Activated T-cell treated with anti-CD3 and anti-CD28 coated beads, Interleukin-2, amount 50 U/mL, for 72 hours (primary cell): ENCODE measurements at regions not wholly inside any gene's neighbourhood (a gene's known extent, or its start where the extent isn't known, plus 50 kb on each side); places are given as distances from the start of the nearest gene placed in this dataset.
"Not testable (repeated sequence)": the region's sequence is repeated elsewhere in the genome, so short reads cannot be mapped to it uniquely, and the experiment has no call there.

Source experiments
- ATAC-seq, 2 donors: fragments of 150-1000 bp; cut with Tn5 transposase; replicated peaks in 1 of 2; 2 replicates each; pipeline ENCODE4 v1.10.0; 2021; ENCODE audit warnings: moderate library complexity in 2 of 2, mild to moderate bottlenecking in 1 of 2
- DNase-seq, 2 donors: peaks; one replicate each; pipeline ENCODE4 v3.0.0; 2021 to 2022; ENCODE audit warnings: mixed read lengths in 1 of 2
- H3K27ac Mint-ChIP-seq: one replicate; pipeline ENCODE4 v1.8.0; 2022; ENCODE audit warnings: mild to moderate bottlenecking, moderate library complexity, mixed read lengths
- H3K27me3 Mint-ChIP-seq: one replicate; pipeline ENCODE4 v1.8.0; 2022; ENCODE audit warnings: low read depth, mixed read lengths
- H3K36me3 Mint-ChIP-seq, 2 donors: one replicate each; pipeline ENCODE4 v1.8.0; 2022; ENCODE audit warnings: mixed read lengths in 2 of 2, mild to moderate bottlenecking in 1 of 2; ENCODE audit not compliant: insufficient read depth in 2 of 2
- H3K4me1 Mint-ChIP-seq: one replicate; pipeline ENCODE4 v1.8.0; 2022; ENCODE audit warnings: low read depth, mixed read lengths
- H3K4me3 Mint-ChIP-seq, 2 donors: one replicate each; pipeline ENCODE4 v1.8.0; 2022; ENCODE audit warnings: mild to moderate bottlenecking in 2 of 2, mixed read lengths in 2 of 2, moderate library complexity in 2 of 2
- H3K9me3 Mint-ChIP-seq, 2 donors: one replicate each; pipeline ENCODE4 v1.8.0; 2022; ENCODE audit warnings: mixed read lengths in 2 of 2

GRCh38 chr12:74722709-74723108 lies 185.1 kb downstream of the ATXN7L3B start:
- ATAC-seq (no peak), DNase-seq (no peak)
- Mint-ChIP-seq H3K27ac (no peak overlapping the region), H3K9me3 (no peaks in the 10 kb centered on the region), H3K27me3 (no peaks in the 10 kb centered on the region), H3K36me3 (no peaks in the 10 kb centered on the region), H3K4me3 (no peak overlapping the region), H3K4me1 (no peaks in the 10 kb centered on the region)

DNA sequence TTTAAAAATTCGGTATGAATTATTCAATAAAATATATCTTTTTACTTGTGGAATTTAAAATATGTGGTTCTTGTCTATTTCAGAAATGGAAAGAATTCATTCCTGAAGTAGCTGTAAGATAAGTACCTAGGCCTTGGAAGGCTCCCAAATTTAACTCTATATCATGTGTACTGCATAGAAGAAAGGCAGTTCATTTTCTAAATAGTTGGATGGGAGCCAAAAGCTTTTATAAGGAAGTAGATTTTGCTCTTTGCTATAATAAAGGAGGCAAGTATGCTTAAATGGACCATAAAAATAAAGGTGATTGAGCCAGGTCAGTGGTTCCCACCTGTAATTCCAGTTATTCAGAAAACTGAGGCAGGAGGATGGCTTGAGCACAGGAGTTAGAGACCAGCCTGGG lies 187.5 kb downstream of the ATXN7L3B start:
- no peaks in the 10 kb centered on the region for H3K4me1 Mint-ChIP-seq
- H3K9me3 Mint-ChIP-seq, result peaks cover 0 to 4% of the 10 kb centered on the region in 2 donors
- H3K4me3 Mint-ChIP-seq, result no peak overlapping the region
- H3K27me3 Mint-ChIP-seq, result no peaks in the 10 kb centered on the region
- DNase-seq (no peak), ATAC-seq (no peak)
- no peaks in the 10 kb centered on the region for H3K36me3 Mint-ChIP-seq
- no peak overlapping the region for H3K27ac Mint-ChIP-seq

DNA sequence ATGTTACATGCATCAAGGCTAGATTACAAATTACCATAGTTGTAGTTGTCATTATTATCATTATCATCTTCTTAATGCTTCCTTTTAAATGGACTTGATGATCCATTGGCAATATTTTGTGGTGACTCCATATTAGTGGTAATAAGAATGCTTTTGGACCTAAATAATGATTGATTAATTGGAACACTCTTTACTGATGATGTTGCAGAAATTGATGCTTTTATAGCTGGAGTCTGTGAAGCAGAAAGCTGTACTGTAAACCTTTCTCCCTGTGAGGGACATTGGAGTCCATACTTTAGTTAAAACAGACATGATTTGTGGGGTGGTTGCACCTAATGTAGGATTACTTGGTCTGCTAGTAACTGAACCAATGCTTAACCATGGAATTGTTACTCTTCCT lies 190.4 kb downstream of the ATXN7L3B start:
- no peak overlapping the region for H3K27ac Mint-ChIP-seq
- H3K4me1 Mint-ChIP-seq, result no peaks in the 10 kb centered on the region
- H3K36me3 Mint-ChIP-seq, result no peaks in the 10 kb centered on the region
- H3K9me3 Mint-ChIP-seq, result peaks cover 0 to 4% of the 10 kb centered on the region in 2 donors
- H3K27me3 Mint-ChIP-seq, result no peaks in the 10 kb centered on the region
- ATAC-seq (no peak), DNase-seq (no peak)
- no peak overlapping the region for H3K4me3 Mint-ChIP-seq

- H3K9me3 Mint-ChIP-seq, result peaks cover 0 to 4% of the 10 kb centered on the region in 2 donors
- ATAC-seq (no peak), DNase-seq (no peak)
- no peaks in the 10 kb centered on the region for H3K36me3 Mint-ChIP-seq
- no peaks in the 10 kb centered on the region for H3K4me1 Mint-ChIP-seq
- H3K27ac Mint-ChIP-seq, result no peak overlapping the region
- H3K4me3 Mint-ChIP-seq, result no peak overlapping the region
- H3K27me3 Mint-ChIP-seq, result no peaks in the 10 kb centered on the region
Observed at GRCh38 chr12:74732164-74732784, 194.6 kb downstream of the ATXN7L3B start.

DNA sequence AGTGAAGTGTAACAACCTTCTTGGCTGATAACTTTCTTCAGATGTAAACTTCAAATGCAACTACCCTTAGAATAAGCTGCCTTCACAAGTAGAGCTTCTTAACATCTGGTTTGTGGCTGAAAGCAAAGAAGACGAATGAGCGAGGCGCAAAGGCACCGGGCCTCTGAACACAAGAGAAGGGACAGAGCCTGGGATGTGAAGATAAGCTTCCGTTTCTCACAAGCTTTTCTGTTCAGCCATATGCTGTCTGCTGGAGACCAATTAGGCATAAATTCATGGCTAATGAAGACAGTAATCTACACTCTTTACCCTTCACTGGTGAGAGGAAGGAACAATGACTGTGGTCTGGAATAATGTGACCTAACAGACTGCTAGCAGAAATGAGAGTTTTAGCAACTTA lies 195.2 kb downstream of the ATXN7L3B start:
- no peak for DNase-seq
- Mint-ChIP-seq H3K4me3 (no peak overlapping the region), H3K27ac (no peak overlapping the region), H3K27me3 (no peaks in the 10 kb centered on the region), H3K9me3 (peaks cover 0 to 4% of the 10 kb centered on the region in 2 donors), H3K36me3 (no peaks in the 10 kb centered on the region), H3K4me1 (no peaks in the 10 kb centered on the region)
- ATAC-seq, result no peak

- H3K4me3 Mint-ChIP-seq, result no peak overlapping the region
- DNase-seq, result no peak
- H3K27me3 Mint-ChIP-seq, result no peaks in the 10 kb centered on the region
- no peak for ATAC-seq
- H3K27ac Mint-ChIP-seq, result no peak overlapping the region
- no peaks in the 10 kb centered on the region for H3K36me3 Mint-ChIP-seq
- no peaks in the 10 kb centered on the region for H3K4me1 Mint-ChIP-seq
- H3K9me3 Mint-ChIP-seq, result no peaks in the 10 kb centered on the region
Observed at GRCh38 chr12:74741112-74741511, 203.5 kb downstream of the ATXN7L3B start.

DNA sequence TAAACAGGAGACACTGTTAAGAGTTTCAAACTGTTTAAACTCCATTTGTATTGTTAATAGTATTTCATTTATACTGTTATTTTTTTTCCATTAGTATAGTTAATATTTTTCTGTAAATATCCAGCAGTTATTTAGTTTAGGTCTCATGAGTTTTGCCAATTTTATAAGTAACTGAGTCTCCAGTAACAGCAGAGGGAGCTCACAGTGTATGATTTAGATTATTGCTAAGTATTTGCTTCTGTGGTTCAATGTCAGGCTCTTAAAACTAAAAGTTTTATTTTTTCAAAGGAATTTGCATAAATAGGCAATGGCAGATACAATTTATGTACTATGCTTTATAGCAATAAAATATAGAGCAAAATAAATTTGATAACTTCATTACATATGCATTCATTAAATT lies 209.7 kb downstream of the ATXN7L3B start:
- H3K27me3 Mint-ChIP-seq, result no peaks in the 10 kb centered on the region
- no peak overlapping the region for H3K27ac Mint-ChIP-seq
- no peaks in the 10 kb centered on the region for H3K4me1 Mint-ChIP-seq

DNA sequence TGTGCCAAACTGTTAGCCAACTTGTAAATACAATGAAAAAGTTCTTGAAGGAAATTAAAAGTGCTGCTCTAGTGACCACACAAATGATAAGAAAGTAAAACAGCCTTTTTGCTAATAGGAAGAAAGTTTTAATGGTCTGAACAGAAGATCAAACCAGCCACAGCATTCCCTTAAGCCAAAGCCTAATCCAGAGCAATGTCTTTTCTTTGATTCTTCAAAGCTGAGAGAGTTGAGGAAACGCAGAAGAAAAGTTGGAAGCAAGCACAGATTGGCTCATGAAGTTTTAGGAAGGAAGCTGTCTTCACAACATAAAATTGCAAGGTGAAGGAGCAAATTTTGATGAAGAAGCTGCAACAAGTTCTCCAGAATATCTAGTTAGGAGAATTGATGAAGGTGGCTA lies 213.8 kb downstream of the ATXN7L3B start:
- no peaks in the 10 kb centered on the region for H3K4me1 Mint-ChIP-seq
- no peaks in the 10 kb centered on the region for H3K36me3 Mint-ChIP-seq
- ATAC-seq, result no peak
- peaks cover 1 to 2% of the 10 kb centered on the region in 2 donors for H3K9me3 Mint-ChIP-seq
- no peak overlapping the region for H3K4me3 Mint-ChIP-seq
- no peak overlapping the region for H3K27ac Mint-ChIP-seq
- no peak for DNase-seq
- H3K27me3 Mint-ChIP-seq, result no peaks in the 10 kb centered on the region

More for the DNA sequence above, 209.7 kb downstream of the ATXN7L3B start:
- H3K9me3 Mint-ChIP-seq, result peaks cover 1 to 2% of the 10 kb centered on the region in 2 donors
- DNase-seq (no peak), ATAC-seq (no peak)
- H3K36me3 Mint-ChIP-seq, result no peaks in the 10 kb centered on the region
- no peak overlapping the region for H3K4me3 Mint-ChIP-seq

- Mint-ChIP-seq H3K27me3 (no peaks in the 10 kb centered on the region), H3K36me3 (no peaks in the 10 kb centered on the region), H3K4me3 (no peak overlapping the region), H3K9me3 (peaks cover 3 to 4% of the 10 kb centered on the region in 2 donors), H3K4me1 (no peaks in the 10 kb centered on the region), H3K27ac (no peak overlapping the region)
- DNase-seq (no peak), ATAC-seq (no peak)
Observed at GRCh38 chr12:74752215-74752614, 214.6 kb downstream of the ATXN7L3B start.

DNA sequence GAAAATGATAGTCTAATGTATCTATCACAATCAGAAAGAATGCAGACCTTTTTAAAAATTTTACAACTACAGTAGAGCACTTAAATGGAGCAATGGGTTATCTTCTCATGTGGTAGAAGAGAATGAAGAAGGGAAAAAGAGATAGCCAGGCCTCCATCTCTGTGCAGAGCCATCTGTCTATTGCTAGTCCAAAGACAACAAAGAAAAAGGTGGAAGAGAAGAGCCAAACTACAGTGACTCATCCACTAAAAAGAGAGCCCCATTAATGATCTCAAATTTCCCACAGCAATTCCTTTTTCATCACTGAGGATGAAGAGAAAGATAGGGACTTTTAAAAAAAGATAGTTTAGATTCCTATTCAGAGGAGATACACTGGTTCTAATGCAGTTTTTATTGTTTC lies 232.9 kb downstream of the ATXN7L3B start:
- ATAC-seq, result no peak
- Mint-ChIP-seq H3K36me3 (no peaks in the 10 kb centered on the region), H3K27ac (no peak overlapping the region), H3K4me3 (no peak overlapping the region), H3K27me3 (no peaks in the 10 kb centered on the region), H3K9me3 (no peaks in the 10 kb centered on the region), H3K4me1 (no peaks in the 10 kb centered on the region)
- no peak for DNase-seq

- Mint-ChIP-seq H3K4me3 (no peak overlapping the region), H3K4me1 (no peaks in the 10 kb centered on the region), H3K9me3 (no peaks in the 10 kb centered on the region), H3K27ac (no peak overlapping the region), H3K36me3 (no peaks in the 10 kb centered on the region), H3K27me3 (no peaks in the 10 kb centered on the region)
- ATAC-seq, result no peak
- DNase-seq, result no peak
Observed at GRCh38 chr12:74775276-74775675, 237.6 kb downstream of the ATXN7L3B start.

DNA sequence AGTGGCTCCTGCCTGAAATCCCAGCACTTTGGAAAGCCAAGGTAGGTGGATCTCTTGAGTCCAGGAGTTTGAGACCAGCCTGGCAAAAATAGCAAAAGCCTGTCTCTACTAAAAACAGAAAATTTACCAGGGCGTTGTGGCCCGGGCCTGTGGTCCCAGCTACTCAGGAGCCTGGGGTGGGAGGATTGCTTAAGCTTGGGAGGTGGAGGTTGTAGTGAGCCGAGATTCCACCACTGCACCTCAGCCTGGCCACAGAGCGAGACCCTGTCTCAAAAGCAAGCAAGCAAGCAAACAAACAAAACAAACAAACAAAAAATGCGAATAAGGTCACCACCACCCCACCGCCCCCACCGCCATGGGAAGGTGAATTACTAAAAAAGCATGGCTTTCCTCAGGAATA lies 238.7 kb downstream of the ATXN7L3B start:
- DNase-seq, result no peak
- Mint-ChIP-seq H3K36me3 (no peaks in the 10 kb centered on the region), H3K9me3 (no peaks in the 10 kb centered on the region), H3K4me3 (no peak overlapping the region), H3K4me1 (no peaks in the 10 kb centered on the region), H3K27me3 (no peaks in the 10 kb centered on the region), H3K27ac (no peak overlapping the region)
- ATAC-seq, result no peak

DNA sequence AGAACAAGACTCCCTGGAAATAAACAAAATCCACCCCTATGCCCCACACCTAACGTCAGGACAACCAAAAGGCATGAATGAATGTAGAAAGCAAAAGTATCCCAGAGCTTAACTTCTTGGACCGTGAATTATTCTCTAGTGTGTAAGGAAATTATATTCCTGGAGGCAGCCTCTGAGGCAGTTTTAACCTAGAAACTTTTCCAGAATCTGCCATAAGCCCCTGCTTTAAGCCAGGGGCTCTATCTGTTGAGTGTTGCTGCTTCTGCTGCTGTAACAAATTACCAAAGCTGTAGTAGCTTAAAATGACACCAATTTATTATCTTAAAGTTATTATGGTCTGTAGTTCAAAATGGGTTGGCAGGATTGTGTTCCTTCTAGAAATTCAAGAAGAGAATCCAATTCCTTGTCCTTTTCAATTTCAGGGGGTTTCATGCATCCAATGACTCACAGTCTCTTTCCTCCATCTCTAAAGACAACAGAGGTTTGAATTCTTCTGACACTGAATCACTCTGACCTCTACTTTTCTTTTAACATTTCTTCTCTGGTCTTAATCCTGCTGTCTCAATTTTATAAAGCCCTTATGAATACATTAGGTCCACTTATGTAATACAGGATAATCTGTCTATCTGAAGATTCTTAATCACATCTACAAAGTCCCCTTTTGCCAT lies 242.7 kb downstream of the ATXN7L3B start:
- Mint-ChIP-seq H3K27ac (no peak overlapping the region), H3K27me3 (no peaks in the 10 kb centered on the region), H3K9me3 (no peaks in the 10 kb centered on the region), H3K36me3 (no peaks in the 10 kb centered on the region), H3K4me1 (no peaks in the 10 kb centered on the region), H3K4me3 (no peak overlapping the region)
- DNase-seq, result no peak
- ATAC-seq, result no peak

DNA sequence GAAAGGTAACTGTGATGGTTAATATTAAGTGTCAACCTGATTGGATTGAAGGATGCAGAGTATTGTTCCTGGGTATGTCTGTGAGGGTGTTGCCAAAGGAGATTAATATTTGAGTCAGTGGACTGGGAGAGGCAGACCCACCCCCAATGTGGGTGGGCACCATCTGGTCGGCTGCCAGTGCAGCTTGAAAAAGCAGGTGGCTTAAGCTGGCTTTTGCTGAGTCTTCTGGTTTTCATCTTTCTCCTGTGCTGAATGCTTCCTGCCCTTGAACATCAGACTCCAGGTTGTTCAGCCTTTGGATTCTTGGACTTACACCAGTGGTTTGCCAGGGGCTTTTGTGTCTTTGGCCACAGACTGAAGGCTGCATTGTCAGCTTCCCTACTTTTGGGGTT lies 243.2 kb downstream of the ATXN7L3B start:
- H3K9me3 Mint-ChIP-seq, H3K27me3 Mint-ChIP-seq, H3K4me3 Mint-ChIP-seq, H3K27ac Mint-ChIP-seq, H3K36me3 Mint-ChIP-seq, ATAC-seq, H3K4me1 Mint-ChIP-seq, DNase-seq: not testable (repeated sequence)
